BE2C (cell line): ENCODE measurements at regions not wholly inside any gene's neighbourhood (a gene's known extent, or its start where the extent isn't known, plus 50 kb on each side); places are given as distances from the start of the nearest gene placed in this dataset.
"Not testable (repeated sequence)": the region's sequence is repeated elsewhere in the genome, so short reads cannot be mapped to it uniquely, and the experiment has no call there.

Source experiments
- DNase-seq: peaks from one replicate; pipeline ENCODE4 v3.0.0-alpha.2; 2020
- H3K27me3 ChIP-seq: fragments of 250-450 bp; sonication (Bioruptor Pico); 2 replicates; pipeline ENCODE4 v1.5.1; 2020; ENCODE audit warnings: mild to moderate bottlenecking
- H3K36me3 ChIP-seq: fragments of 250-450 bp; sonication (Bioruptor Pico); 2 replicates; pipeline ENCODE4 v1.5.1; 2020; ENCODE audit warnings: mild to moderate bottlenecking
- H3K4me1 ChIP-seq: fragments of 250-450 bp; sonication (Bioruptor Pico); 2 replicates; pipeline ENCODE4 v1.5.1; 2020
- H3K4me3 ChIP-seq: 2 replicates; pipeline ENCODE4 v1.5.1; 2011; ENCODE audit warnings: low read depth, low read length
- H3K9me3 ChIP-seq: fragments of 250-450 bp; sonication (Bioruptor Pico); 2 replicates; pipeline ENCODE4 v1.5.1; 2020
- CTCF ChIP-seq: IDR thresholded peaks from 2 replicates; pipeline ENCODE4 v1.5.1; 2012; ENCODE audit warnings: mild to moderate bottlenecking, low read depth, low read length

DNA sequence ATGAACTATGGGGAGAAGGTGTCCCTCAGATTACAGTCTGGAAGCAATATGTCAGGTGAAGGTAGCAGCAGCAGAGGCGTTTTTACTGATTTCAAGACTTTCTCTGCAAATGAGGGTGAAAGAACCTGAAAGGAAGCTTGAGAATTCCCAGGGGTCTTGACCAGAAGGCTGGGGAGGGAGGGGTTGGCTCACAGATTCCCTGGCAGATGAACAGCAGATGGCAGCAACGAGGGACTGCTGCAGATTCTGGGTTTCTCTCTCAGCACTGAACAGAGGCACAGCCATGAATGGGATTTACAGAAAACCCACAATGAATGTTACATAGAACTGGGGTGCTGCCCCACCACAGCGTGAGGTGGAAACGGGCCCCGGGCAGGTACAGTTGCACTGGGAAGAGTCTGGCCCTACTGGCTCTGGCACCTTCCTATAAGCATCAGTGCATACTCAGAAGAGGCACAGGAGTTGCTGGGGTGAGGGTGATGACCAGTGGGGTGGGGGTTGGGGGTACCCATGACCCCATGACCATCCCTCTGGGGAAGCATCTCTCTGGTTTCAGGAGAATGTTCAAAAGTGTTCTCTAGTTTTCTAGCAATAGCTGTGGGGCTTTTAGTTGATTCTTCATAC, 317.8 kb downstream of the SH2D4B start:
- DNase-seq: peak; percentile 19
- H3K36me3 ChIP-seq: no peaks in the 10 kb centered on the region
- H3K4me3 ChIP-seq: no peak overlapping the region
- no peaks in the 10 kb centered on the region for H3K27me3 ChIP-seq
- H3K4me1 ChIP-seq: no peaks in the 10 kb centered on the region
- H3K9me3 ChIP-seq: no peaks in the 10 kb centered on the region
- peak; percentile 39 for TF ChIP-seq CTCF

- Histone ChIP-seq H3K27me3 (no peaks in the 10 kb centered on the region), H3K4me3 (no peak overlapping the region), H3K36me3 (no peaks in the 10 kb centered on the region), H3K9me3 (no peaks in the 10 kb centered on the region), H3K4me1 (no peaks in the 10 kb centered on the region)
- TF ChIP-seq CTCF: no peak
- DNase-seq: no peak
Observed at GRCh38 chr10:80856186-80856585, 318.5 kb downstream of the SH2D4B start.

DNA sequence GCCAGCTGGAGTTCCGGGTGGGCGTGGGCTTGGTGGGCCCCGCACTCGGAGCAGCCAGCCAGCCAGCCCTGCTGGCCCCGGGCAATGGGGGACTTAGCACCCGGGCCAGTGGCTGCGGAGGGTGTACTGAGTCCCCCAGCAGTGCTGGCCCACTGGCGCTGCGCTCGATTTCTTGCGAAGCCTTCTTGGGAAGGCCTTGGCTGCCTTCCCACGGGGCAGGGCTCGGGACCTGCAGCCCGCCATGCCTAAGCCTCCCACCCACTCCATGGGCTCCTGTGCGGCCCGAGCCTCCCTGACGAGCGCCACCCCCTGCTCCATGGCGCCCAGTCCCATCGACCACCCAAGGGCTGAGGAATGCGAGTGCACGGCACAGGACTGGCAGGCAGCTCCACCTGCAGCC, 321.6 kb downstream of the SH2D4B start:
- H3K27me3 ChIP-seq, H3K9me3 ChIP-seq, DNase-seq, H3K4me3 ChIP-seq, H3K4me1 ChIP-seq, H3K36me3 ChIP-seq: not testable (repeated sequence)

- Histone ChIP-seq H3K4me1 (no peaks in the 10 kb centered on the region), H3K36me3 (no peaks in the 10 kb centered on the region), H3K4me3 (no peak overlapping the region), H3K9me3 (no peaks in the 10 kb centered on the region), H3K27me3 (no peaks in the 10 kb centered on the region)
- no peak for TF ChIP-seq CTCF
- no peak for DNase-seq
Observed at GRCh38 chr10:80860719-80861118, 323.0 kb downstream of the SH2D4B start.

- no peaks in the 10 kb centered on the region for H3K27me3 ChIP-seq
- H3K36me3 ChIP-seq: no peaks in the 10 kb centered on the region
- H3K4me1 ChIP-seq: no peaks in the 10 kb centered on the region
- H3K4me3 ChIP-seq: no peak overlapping the region
- no peak for TF ChIP-seq CTCF
- no peak for DNase-seq
- no peaks in the 10 kb centered on the region for H3K9me3 ChIP-seq
Observed at GRCh38 chr10:80861882-80862281, 324.2 kb downstream of the SH2D4B start.

DNA sequence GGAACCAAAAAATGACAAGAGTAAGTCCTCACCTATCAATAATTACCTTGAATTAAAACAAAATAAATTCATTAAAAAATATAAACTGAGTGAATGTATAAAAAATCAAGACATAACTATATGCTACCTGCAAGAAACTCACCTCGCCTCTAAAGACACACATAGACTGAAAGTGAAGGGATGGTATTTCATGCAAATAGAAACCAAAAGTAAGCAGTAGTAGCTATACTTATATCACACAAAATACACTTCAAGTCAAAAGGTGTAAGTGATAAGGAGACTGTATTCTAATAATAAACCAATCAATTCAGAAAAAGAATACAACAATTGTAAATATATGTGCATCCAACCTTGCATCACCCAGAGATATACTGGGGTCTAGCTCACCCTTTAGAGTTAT, 332.6 kb downstream of the SH2D4B start:
- Histone ChIP-seq H3K27me3 (no peaks in the 10 kb centered on the region), H3K4me1 (no peaks in the 10 kb centered on the region), H3K9me3 (no peaks in the 10 kb centered on the region), H3K36me3 (no peaks in the 10 kb centered on the region), H3K4me3 (no peak overlapping the region)
- TF ChIP-seq CTCF: no peak
- no peak for DNase-seq

DNA sequence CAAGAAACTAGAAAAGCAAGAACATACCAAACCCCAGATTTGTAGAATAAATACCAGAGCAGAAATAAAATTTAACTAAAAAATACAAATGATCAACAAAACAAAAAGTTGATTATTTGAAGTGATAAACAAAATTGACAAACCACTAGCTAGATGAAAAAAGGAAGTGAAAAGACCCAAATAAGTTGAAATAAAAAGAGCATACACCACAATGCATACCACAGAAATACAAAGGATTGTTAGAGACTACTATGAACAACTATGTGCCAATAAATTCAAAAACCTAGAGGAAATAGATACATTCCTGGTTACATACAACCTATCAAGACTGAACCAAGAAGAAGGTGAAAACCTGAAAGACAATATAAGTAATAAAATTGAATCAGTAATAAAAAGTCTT, 333.4 kb downstream of the SH2D4B start:
- no peaks in the 10 kb centered on the region for H3K4me1 ChIP-seq
- no peaks in the 10 kb centered on the region for H3K27me3 ChIP-seq
- H3K9me3 ChIP-seq: no peaks in the 10 kb centered on the region
- H3K36me3 ChIP-seq: no peaks in the 10 kb centered on the region
- DNase-seq: no peak
- H3K4me3 ChIP-seq: no peak overlapping the region
- no peak for TF ChIP-seq CTCF
